HEK293 (cell line): ENCODE measurements at regions not wholly inside any gene's neighbourhood (a gene's known extent, or its start where the extent isn't known, plus 50 kb on each side); places are given as distances from the start of the nearest gene placed in this dataset.

Source experiments
- CTCF ChIA-PET: fragments of 350-600 bp; formaldehyde crosslinking; extraction: SDS; loops from one replicate; lab custom pipeline; 2021; ENCODE audit warnings: antibody characterized with exemption; lab: Yijun Ruan, JAX
- POLR2A ChIA-PET: fragments of 300-600 bp; formaldehyde crosslinking; extraction: SDS; loops from one replicate; lab custom pipeline; 2020; ENCODE audit warnings: antibody characterized with exemption, inconsistent platforms; lab: Yijun Ruan, JAX
- H3K27ac ChIP-seq: fragments of 200-500 bp; sonication (Bioruptor generic); 2 replicates; pipeline ENCODE4 v1.5.1; 2014; ENCODE audit warnings: low read depth, low read length, control low read depth, inconsistent platforms; ENCODE audit errors: extremely low read depth
- H3K36me3 ChIP-seq, 2 experiments: fragments of 200-500 bp in 1 of 2; sonication (Bioruptor generic) in 1 of 2; 1 replicate in 1 of 2; 2 replicates in 1 of 2; pipeline ENCODE4 v1.5.1; 2014 to 2017; ENCODE audit warnings: inconsistent platforms in 2 of 2, low read length in 2 of 2; ENCODE audit not compliant: control insufficient read depth in 2 of 2, insufficient read depth in 1 of 2
- H3K4me1 ChIP-seq: fragments of 200-500 bp; sonication (Bioruptor generic); 2 replicates; pipeline ENCODE4 v1.5.1; 2014; ENCODE audit warnings: mild to moderate bottlenecking, low read length, inconsistent platforms; ENCODE audit not compliant: control insufficient read depth, insufficient read depth
- H3K4me3 ChIP-seq: 2 replicates; pipeline ENCODE4 v1.5.1; 2011; ENCODE audit warnings: low read depth, mild to moderate bottlenecking, control low read depth, low read length, moderate library complexity
- H3K9me3 ChIP-seq: fragments of 200-500 bp; sonication (Bioruptor generic); 2 replicates; pipeline ENCODE4 v1.5.1; 2014; ENCODE audit warnings: low read depth, low read length, inconsistent platforms; ENCODE audit not compliant: control insufficient read depth, insufficient read depth
- EGR2 ChIP-seq: fragments of 450-650 bp; formaldehyde crosslinking; IDR thresholded peaks from 2 replicates; pipeline ENCODE4 v1.5.1; 2016; ENCODE audit warnings: low read depth, missing biosample characterization, missing genetic modification characterization
- HOXD13 ChIP-seq: sonication (generic); formaldehyde crosslinking; IDR thresholded peaks from 2 replicates; pipeline ENCODE4 v1.8.0; 2022; ENCODE audit warnings: missing genetic modification reagents, borderline replicate concordance
- IKZF3 ChIP-seq: fragments of 450-650 bp; IDR thresholded peaks from 2 replicates; pipeline ENCODE4 v1.5.0; 2018; ENCODE audit warnings: missing biosample characterization, mild to moderate bottlenecking, missing genetic modification characterization, moderate library complexity
- KLF1 ChIP-seq: fragments of 450-650 bp; formaldehyde crosslinking; IDR thresholded peaks from 2 replicates; pipeline ENCODE4 v1.5.1; 2016; ENCODE audit warnings: missing biosample characterization, missing genetic modification characterization
- KLF10 ChIP-seq: fragments of 450-650 bp; IDR thresholded peaks from 2 replicates; pipeline ENCODE4 v1.5.1; 2018; ENCODE audit warnings: missing biosample characterization, mild to moderate bottlenecking, missing genetic modification characterization
- KLF9 ChIP-seq: fragments of 450-650 bp; formaldehyde crosslinking; IDR thresholded peaks from 2 replicates; pipeline ENCODE4 v1.5.1; 2016; ENCODE audit warnings: missing biosample characterization, missing genetic modification characterization, low read depth
- MYNN ChIP-seq: fragments of 450-650 bp; formaldehyde crosslinking; IDR thresholded peaks from 2 replicates; pipeline ENCODE4 v1.5.1; 2016; ENCODE audit warnings: missing biosample characterization, missing genetic modification characterization, borderline replicate concordance
- OSR2 ChIP-seq: fragments of 450-650 bp; formaldehyde crosslinking; IDR thresholded peaks from 2 replicates; pipeline ENCODE4 v1.5.1; 2016; ENCODE audit warnings: missing biosample characterization, missing genetic modification characterization
- RBAK ChIP-seq: fragments of 450-650 bp; formaldehyde crosslinking; IDR thresholded peaks from 2 replicates; pipeline ENCODE4 v1.5.1; 2016; ENCODE audit warnings: missing biosample characterization, missing genetic modification characterization
- SALL2 ChIP-seq: fragments of 450-650 bp; formaldehyde crosslinking; IDR thresholded peaks from 2 replicates; pipeline ENCODE4 v1.5.0; 2017; ENCODE audit warnings: missing biosample characterization, mild to moderate bottlenecking, missing genetic modification characterization, borderline replicate concordance
- ZNF157 ChIP-seq: fragments of 450-650 bp; formaldehyde crosslinking; IDR thresholded peaks from 2 replicates; pipeline ENCODE4 v1.5.1; 2016; ENCODE audit warnings: missing biosample characterization, missing genetic modification characterization
- ZNF16 ChIP-seq: fragments of 450-650 bp; formaldehyde crosslinking; IDR thresholded peaks from 2 replicates; pipeline ENCODE4 v1.5.1; 2016; ENCODE audit warnings: low read depth, missing biosample characterization, missing genetic modification characterization
- ZNF19 ChIP-seq: fragments of 450-650 bp; formaldehyde crosslinking; IDR thresholded peaks from 2 replicates; pipeline ENCODE4; 2016; ENCODE audit warnings: missing biosample characterization, missing genetic modification characterization, low read depth
- ZNF221 ChIP-seq: fragments of 450-650 bp; formaldehyde crosslinking; IDR thresholded peaks from 2 replicates; pipeline ENCODE4 v1.5.1; 2017; ENCODE audit warnings: missing biosample characterization, missing genetic modification characterization, borderline replicate concordance
- ZNF24 ChIP-seq: fragments of 450-650 bp; formaldehyde crosslinking; IDR thresholded peaks from 2 replicates; pipeline ENCODE4 v1.5.1; 2016; ENCODE audit warnings: missing biosample characterization, missing genetic modification characterization
- ZNF341 ChIP-seq: fragments of 450-650 bp; formaldehyde crosslinking; IDR thresholded peaks from 2 replicates; pipeline ENCODE4; 2016; ENCODE audit warnings: low read depth, missing biosample characterization, missing genetic modification characterization
- ZNF48 ChIP-seq: fragments of 450-650 bp; formaldehyde crosslinking; IDR thresholded peaks from 2 replicates; pipeline ENCODE4 v1.5.1; 2016; ENCODE audit warnings: missing biosample characterization, missing genetic modification characterization
- ZNF571 ChIP-seq: fragments of 450-650 bp; formaldehyde crosslinking; IDR thresholded peaks from 2 replicates; pipeline ENCODE4 v1.5.0; 2017; ENCODE audit warnings: missing biosample characterization, missing genetic modification characterization
- ZNF660 ChIP-seq: fragments of 450-650 bp; IDR thresholded peaks from 2 replicates; pipeline ENCODE4 v1.5.1; 2018; ENCODE audit warnings: missing biosample characterization, mild to moderate bottlenecking, missing genetic modification characterization
- ZNF837 ChIP-seq: fragments of 450-650 bp; formaldehyde crosslinking; IDR thresholded peaks from 2 replicates; pipeline ENCODE4 v1.5.1; 2016; ENCODE audit warnings: missing biosample characterization, missing genetic modification characterization
- ZSCAN16 ChIP-seq: fragments of 450-650 bp; formaldehyde crosslinking; IDR thresholded peaks from 2 replicates; pipeline ENCODE4 v1.5.1; 2016; ENCODE audit warnings: missing biosample characterization, missing genetic modification characterization
- ZXDB ChIP-seq: fragments of 450-650 bp; formaldehyde crosslinking; IDR thresholded peaks from 2 replicates; pipeline ENCODE4 v1.5.1; 2016; ENCODE audit warnings: missing biosample characterization, missing genetic modification characterization
- TF ChIP-seq, protein P1 (sequence below): fragments of 450-650 bp; formaldehyde crosslinking; IDR thresholded peaks from 2 replicates; pipeline ENCODE4 v1.5.1; 2016; ENCODE audit warnings: missing biosample characterization, missing genetic modification characterization
- TF ChIP-seq, protein P2 (sequence below): fragments of 450-650 bp; formaldehyde crosslinking; IDR thresholded peaks from 2 replicates; pipeline ENCODE4; 2016; ENCODE audit warnings: missing biosample characterization, missing genetic modification characterization
- TF ChIP-seq, protein P3 (sequence below): fragments of 450-650 bp; formaldehyde crosslinking; IDR thresholded peaks from 2 replicates; pipeline ENCODE4 v1.5.1; 2017; ENCODE audit warnings: missing biosample characterization, missing genetic modification characterization
- TF ChIP-seq, protein P4 (sequence below): fragments of 450-650 bp; formaldehyde crosslinking; IDR thresholded peaks from 2 replicates; pipeline ENCODE4 v1.5.0; 2017; ENCODE audit warnings: missing biosample characterization, missing genetic modification characterization, borderline replicate concordance

DNA sequence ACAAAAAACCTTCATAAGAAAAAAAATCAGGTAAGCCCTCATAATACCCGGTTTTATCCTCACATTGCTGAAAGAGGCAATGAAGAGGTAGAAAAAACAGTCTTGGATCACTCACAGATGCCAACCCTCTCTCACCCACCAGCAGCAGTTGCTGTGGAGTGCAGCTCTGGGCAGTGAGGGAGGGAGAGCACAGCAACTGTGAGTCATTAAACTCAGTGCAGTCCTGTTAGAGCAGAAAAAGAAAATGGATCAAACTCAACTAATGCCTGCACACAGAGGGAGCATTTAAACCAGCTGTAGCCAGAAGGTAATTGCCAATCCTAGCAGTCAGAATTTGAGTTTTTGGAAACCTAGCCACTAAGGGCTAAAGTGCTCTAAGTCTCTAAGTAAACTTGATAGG is 1050.6 kb upstream of the ALCAM start:
- CTCF ChIA-PET = no interaction called here
- no peak overlapping the region for H3K27ac ChIP-seq

DNA sequence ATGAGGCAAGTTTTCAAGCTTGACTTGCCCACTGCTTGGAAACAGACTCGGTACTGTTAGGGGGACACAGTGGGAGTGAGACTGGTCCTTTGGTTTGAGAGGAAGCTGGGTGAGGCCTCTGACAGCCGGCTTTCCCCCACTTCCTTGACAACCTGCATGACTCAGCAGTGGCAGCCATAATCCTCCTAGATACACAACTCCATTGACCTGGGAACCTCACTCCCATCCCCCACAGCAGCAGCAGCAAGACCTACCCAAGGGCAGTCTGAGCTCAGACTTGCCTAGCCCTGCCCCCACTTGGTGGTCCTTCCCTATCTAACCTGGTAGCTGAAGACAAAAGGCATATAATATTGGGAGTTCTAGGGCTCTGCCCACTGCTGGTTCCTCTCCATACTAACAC is 1043.5 kb upstream of the ALCAM start:
- Histone ChIP-seq H3K4me3 (no peak overlapping the region), H3K4me1 (no peaks in the 10 kb centered on the region), H3K27ac (no peak overlapping the region), H3K36me3 (no peaks in the 10 kb centered on the region), H3K9me3 (no peaks in the 10 kb centered on the region)
- no peak for TF ChIP-seq SALL2 (tag by site-specific recombination)
- TF ChIP-seq KLF10 (tag by site-specific recombination) = no peak
- TF ChIP-seq ZNF16 (tag by site-specific recombination) = no peak
- no peak for TF ChIP-seq EGR2 (tag by site-specific recombination)
- TF ChIP-seq, protein P1, sequence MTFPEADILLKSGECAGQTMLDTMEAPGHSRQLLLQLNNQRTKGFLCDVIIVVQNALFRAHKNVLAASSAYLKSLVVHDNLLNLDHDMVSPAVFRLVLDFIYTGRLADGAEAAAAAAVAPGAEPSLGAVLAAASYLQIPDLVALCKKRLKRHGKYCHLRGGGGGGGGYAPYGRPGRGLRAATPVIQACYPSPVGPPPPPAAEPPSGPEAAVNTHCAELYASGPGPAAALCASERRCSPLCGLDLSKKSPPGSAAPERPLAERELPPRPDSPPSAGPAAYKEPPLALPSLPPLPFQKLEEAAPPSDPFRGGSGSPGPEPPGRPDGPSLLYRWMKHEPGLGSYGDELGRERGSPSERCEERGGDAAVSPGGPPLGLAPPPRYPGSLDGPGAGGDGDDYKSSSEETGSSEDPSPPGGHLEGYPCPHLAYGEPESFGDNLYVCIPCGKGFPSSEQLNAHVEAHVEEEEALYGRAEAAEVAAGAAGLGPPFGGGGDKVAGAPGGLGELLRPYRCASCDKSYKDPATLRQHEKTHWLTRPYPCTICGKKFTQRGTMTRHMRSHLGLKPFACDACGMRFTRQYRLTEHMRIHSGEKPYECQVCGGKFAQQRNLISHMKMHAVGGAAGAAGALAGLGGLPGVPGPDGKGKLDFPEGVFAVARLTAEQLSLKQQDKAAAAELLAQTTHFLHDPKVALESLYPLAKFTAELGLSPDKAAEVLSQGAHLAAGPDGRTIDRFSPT = no peak
- TF ChIP-seq IKZF3 (tag by site-specific recombination) = no peak
- TF ChIP-seq ZNF221 (tag by site-specific recombination) = no peak
- no peak for TF ChIP-seq KLF9 (tag by site-specific recombination)
- TF ChIP-seq ZNF24 = no peak
- no peak for TF ChIP-seq ZNF157 (tag by site-specific recombination)
- ChIA-PET POLR2A (no interaction called here), CTCF (no interaction called here)

More for the DNA sequence above, 1050.6 kb upstream of the ALCAM start:
- no peaks in the 10 kb centered on the region for H3K4me1 ChIP-seq
- no peaks in the 10 kb centered on the region for H3K36me3 ChIP-seq
- H3K4me3 ChIP-seq = no peak overlapping the region
- POLR2A ChIA-PET = no interaction called here
- TF ChIP-seq ZXDB (no peak), HOXD13 (no peak), ZSCAN16 (no peak), ZNF837 (tag by site-specific recombination) (no peak), ZNF16 (tag by site-specific recombination) (no peak), ZNF341 (tag by site-specific recombination) (no peak), MYNN (tag by site-specific recombination) (no peak), KLF1 (tag by site-specific recombination) (no peak), ZNF660 (tag by site-specific recombination) (no peak), RBAK (tag by site-specific recombination) (no peak), ZNF48 (no peak), OSR2 (tag by site-specific recombination) (no peak), ZNF571 (tag by site-specific recombination) (no peak), ZNF19 (tag by site-specific recombination) (no peak)
- TF ChIP-seq, protein P2, sequence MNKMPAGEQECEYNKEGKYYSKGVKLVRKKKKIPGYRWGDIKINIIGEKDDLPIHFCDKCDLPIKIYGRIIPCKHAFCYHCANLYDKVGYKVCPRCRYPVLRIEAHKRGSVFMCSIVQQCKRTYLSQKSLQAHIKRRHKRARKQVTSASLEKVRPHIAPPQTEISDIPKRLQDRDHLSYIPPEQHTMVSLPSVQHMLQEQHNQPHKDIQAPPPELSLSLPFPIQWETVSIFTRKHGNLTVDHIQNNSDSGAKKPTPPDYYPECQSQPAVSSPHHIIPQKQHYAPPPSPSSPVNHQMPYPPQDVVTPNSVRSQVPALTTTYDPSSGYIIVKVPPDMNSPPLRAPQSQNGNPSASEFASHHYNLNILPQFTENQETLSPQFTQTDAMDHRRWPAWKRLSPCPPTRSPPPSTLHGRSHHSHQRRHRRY (tag by site-specific recombination) = no peak
- TF ChIP-seq, protein P3, sequence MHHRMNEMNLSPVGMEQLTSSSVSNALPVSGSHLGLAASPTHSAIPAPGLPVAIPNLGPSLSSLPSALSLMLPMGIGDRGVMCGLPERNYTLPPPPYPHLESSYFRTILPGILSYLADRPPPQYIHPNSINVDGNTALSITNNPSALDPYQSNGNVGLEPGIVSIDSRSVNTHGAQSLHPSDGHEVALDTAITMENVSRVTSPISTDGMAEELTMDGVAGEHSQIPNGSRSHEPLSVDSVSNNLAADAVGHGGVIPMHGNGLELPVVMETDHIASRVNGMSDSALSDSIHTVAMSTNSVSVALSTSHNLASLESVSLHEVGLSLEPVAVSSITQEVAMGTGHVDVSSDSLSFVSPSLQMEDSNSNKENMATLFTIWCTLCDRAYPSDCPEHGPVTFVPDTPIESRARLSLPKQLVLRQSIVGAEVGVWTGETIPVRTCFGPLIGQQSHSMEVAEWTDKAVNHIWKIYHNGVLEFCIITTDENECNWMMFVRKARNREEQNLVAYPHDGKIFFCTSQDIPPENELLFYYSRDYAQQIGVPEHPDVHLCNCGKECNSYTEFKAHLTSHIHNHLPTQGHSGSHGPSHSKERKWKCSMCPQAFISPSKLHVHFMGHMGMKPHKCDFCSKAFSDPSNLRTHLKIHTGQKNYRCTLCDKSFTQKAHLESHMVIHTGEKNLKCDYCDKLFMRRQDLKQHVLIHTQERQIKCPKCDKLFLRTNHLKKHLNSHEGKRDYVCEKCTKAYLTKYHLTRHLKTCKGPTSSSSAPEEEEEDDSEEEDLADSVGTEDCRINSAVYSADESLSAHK = no peak
- TF ChIP-seq, protein P4, sequence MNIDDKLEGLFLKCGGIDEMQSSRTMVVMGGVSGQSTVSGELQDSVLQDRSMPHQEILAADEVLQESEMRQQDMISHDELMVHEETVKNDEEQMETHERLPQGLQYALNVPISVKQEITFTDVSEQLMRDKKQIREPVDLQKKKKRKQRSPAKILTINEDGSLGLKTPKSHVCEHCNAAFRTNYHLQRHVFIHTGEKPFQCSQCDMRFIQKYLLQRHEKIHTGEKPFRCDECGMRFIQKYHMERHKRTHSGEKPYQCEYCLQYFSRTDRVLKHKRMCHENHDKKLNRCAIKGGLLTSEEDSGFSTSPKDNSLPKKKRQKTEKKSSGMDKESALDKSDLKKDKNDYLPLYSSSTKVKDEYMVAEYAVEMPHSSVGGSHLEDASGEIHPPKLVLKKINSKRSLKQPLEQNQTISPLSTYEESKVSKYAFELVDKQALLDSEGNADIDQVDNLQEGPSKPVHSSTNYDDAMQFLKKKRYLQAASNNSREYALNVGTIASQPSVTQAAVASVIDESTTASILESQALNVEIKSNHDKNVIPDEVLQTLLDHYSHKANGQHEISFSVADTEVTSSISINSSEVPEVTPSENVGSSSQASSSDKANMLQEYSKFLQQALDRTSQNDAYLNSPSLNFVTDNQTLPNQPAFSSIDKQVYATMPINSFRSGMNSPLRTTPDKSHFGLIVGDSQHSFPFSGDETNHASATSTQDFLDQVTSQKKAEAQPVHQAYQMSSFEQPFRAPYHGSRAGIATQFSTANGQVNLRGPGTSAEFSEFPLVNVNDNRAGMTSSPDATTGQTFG = no peak
- TF ChIP-seq, all 188 proteins: peak for 0
- no peaks in the 10 kb centered on the region for H3K9me3 ChIP-seq
